T1000 (cell line): ENCODE measurements at regions not wholly inside any gene's neighbourhood (a gene's known extent, or its start where the extent isn't known, plus 50 kb on each side); places are given as distances from the start of the nearest gene placed in this dataset.

Source experiments
- DNase-seq: peaks from one replicate; lab custom pipeline; 2025; ENCODE audit warnings: mixed read lengths; lab: John Stamatoyannopoulos, UW

DNA sequence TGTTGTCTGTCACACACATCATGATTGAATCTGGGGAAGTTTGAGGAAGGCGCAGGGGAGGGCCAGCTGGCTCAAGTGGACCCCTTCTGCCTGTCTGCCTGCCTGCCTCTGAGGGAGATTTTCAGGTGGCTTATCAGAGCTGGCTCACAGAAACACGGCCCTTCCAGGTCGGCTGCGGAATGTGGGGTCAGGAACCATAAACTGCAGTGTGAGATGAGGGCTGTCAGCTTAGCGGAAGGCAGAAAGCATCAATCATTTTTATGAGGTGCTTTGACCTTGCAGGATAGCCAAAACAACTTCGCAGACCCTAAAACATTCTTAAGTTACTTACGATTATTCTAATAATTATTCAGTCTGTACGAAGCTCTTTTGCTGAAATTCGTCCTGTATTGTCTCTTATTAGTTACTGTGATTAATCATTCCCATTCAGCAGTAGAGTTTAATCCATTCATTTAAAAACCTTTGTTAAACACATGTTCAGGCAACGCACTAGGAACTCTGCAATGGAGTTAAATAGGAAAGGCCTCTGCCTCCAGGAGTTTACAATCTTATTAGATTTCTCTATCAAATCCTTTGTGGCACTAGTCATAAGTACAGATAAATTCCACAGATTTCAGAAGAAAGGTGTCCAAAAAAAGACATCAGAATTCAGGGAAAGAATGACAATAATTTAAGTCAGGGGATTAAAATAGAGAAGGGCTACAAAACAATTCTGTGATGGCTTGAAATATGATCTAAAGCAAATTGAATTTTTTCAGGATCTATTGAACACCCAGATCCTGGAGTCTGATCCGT, 371.6 kb downstream of the HRH4 start:
- no peak for DNase-seq

DNA sequence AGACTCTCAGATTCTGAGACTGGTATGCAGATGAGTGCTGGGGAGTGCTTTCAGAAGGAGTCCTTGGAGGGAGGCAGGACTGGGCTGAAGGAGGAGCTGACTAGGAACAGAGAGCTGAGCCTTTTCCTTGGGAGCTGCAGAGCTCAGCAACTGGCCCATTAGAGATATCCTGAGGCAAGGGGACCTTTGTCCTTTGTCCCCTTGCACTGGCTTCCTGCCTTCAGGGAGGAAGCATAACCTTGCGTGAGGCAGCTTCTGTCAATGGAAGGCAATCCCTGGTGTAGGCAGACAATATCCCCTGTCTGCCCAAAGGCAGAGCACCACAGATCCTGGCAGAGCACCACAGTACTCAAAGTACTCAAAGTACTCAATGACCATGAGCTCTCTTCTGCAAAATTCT, 375.3 kb downstream of the HRH4 start:
- no peak for DNase-seq

DNA sequence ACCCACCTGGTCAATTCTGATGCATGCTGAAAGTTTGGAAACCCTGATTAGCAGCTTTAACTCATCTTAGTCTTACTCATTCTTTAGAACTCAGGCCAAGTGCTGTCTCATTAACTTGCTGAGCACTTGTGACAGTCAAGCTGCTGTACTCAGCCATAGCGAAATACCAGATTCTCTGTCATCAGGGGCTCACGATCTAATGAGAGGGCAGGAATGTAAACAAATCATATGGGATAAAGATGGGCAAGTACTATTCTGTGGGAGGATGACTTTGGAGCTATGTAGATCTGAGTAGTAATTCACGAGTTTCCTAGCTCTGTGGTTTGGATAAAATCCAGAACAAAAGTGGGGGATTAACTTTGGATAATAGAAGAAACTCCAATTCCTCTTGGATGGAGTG, 376.6 kb downstream of the HRH4 start:
- peak; percentile 49 for DNase-seq

DNA sequence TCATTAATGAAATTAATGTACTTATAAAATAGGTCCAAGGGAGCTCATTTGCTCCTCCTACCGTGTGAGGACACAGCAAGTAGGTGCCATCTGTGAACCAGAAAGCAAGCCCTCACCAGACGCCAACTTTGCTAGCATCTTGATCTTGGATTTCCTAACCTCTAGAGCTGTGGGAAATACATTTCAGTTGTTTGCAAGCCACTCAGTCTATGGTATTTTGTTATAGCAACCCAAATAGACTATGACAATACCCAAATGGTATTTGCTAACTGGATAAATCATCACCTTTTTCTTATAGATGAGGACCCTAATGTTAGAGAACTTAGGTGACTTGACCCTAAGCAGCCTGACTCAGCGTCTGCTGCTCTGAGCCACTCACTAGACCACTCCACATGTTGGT, 379.6 kb downstream of the HRH4 start:
- no peak for DNase-seq

DNA sequence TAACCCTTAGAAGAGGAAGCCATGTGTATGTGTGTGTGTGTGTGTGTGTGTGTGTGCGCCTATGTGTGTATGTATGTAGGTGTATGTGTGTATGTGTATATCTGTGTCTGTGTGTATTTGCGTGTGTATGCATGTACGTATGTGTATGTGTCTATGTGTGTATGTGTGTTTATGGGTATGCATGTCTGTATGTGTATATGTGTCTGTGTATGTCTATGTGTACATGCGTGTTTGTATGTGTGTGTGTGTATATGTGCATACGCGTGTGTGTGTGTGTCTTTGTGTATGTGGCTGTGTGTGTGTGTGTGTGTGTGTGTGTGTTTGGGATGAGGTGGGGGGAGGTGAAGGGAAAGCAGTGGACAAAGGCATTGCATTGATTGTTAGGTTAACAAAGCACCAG, 380.2 kb downstream of the HRH4 start:
- no peak for DNase-seq

DNA sequence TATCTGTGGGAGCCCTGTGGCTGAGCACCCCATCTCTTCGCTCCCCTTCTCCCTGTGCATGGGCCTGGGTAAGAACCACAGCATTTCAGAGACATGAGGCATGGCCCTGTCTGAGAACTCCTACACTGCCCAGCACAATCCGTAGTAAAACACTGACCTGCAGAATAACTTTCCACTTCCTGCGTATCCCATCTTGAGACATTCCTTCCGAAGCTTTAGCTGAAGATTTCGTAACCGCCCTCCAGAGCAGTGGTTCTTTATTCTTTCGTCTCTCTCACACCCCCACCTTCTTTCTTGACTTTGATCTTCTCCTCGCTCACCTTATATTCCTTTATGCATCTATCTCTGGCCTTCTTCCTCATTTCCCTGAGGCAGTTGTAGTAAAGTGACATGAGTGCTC, 381.1 kb downstream of the HRH4 start:
- no peak for DNase-seq

DNA sequence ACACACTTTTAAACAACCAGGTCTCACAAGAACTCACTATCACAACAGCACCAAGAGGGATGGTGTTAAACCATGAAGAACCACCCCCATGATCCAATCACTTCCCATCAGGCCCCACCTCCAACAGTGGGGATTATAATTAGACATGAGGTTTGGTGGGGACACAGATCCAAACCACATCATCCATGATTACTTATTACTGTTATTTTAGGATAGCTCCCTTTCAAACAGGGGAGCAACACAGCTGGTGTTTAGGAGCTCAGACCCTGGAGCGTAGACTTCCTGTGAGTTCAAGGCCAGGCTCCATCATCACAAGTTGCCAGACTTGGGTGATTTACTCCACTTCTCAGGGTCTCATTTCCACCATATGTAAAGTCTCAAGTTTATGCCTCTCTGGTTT, 382.7 kb downstream of the HRH4 start:
- no peak for DNase-seq

DNA sequence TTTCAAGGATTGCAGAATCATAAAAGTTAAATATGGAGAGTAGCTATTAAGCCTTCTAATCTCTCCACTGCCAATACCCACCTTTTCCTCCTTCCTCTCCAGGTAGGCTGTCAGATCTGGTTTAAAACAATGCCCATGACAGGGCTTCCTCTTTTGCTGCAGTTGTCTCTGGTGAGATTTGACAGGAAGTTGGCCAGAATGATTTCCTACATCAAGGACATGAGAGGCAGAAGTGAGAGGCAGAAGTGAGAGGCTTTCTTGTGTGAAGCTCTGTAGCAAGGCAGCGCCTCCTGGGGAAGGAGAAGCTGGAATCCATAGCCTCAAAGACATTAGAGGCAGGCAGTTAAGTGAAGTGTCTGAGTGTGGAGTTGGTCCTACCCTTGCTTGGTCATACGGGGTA, 385.7 kb downstream of the HRH4 start:
- DNase-seq = no peak

DNA sequence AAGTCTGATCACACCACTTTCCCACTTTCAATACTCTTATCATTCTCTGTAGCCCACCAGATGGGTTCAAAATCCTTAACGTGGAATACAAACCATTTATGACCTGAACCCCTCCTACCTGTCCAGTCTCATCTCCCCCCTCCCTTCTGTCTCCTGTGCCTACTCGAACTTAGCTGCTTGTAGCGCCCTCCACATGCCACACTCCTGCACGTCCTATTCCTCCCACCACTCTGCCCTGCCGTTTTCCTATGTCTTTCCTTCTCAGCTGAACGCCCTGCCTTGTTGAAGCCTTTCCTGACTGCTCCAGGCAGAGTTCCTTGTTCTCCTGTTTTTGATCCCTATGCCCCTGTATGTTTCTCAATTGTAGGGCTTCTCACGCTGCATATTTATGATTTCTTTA, 390.1 kb downstream of the HRH4 start:
- no peak for DNase-seq

DNA sequence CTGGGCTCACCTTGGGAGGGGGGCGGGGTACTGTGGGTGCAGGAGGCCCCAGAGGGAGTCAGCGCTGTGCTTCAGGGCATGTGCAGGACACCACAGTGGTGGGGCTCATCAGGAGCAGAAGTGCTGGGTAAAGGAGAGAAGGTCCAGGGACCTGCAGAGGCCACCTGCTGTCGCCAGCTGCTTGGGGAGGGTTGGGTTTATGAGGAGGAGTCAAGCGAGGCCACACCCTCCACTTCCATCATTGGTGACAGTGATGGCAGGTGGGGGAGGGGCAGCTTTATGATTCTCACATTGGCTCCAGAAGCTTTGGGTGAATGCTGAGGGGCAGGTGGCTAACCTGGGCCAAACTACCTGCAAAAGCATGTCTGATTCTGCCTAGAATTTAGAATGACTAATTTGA, 392.6 kb downstream of the HRH4 start:
- DNase-seq = no peak

DNA sequence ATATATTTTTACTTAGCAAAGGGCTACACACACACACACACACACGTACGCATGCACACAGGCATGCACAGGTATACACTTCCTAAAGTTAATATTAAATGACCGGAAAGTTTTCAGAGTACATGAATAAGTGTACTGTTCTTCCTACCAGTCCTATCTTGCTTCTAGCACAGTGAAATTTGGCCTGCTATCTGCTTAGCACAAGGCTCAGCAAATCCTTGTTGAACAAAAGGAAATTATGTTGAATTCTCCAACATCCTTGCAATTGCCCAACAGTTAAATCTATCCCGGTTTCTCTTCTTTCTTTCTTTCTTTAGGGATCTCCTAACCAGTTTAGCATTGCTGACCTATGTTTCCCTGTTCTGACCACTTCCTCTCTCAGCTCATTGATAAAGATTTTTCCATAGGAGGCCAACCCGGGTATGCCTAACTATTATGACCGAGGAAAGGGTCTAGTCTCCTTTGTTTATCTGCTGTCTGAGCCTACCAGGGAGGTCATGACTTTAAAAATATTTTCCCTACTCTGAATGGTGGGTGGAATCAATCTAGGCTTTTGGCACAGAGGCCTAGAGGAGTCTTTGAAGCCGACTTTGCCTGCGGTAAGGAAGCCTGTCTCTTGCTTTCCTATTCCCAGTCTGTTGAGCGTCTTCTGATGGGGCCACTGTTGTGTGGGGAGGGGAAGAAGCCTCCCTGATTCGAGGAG, 400.7 kb downstream of the HRH4 start:
- no peak for DNase-seq

DNA sequence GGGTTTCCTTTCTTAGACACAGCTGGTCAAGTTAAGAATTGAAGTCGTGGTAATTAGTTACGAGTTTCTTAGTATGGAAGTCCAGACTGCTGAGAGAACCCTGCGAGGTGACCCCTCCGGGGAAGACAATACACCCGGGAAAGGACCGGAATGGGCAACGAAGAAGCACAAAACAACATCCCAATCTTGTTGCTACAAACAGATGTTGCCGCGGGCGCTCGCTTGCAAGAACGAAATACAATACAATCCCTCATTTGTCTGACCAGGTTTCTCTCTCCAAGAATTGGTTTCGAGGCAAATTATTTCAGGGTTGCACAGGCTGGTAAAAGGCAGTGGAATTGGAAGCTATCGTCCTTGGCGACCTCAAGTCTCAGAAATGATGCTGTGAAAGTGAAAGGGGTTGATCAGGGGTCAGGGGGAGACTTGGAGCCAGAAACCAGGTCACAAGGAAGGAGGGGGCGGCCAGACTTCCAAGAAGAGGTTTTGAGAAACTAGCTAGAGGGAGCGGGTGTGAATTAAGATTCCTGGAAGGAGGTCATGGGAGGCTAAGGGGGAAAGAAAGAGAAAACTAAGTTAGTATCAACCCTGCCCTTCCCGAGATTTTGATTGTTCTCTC, 401.9 kb downstream of the HRH4 start:
- DNase-seq = no peak

DNA sequence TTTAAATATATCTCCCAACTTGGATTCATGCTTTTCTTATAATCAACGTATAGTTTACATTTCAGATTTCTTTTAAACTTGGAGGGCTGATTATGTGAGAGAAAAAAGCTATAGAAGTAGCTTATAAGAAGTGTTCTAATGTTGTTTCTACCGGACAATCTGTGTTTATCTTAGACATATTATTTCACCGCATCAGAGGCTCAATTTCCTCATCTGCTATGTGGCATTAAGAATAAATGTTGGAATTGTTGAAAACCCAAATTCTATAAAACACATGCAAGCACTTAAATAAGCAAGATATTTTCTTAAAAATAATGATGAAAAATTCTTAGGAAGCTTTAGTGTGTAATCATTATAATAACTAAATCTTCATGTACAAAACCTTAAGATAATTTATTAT, 407.9 kb downstream of the HRH4 start:
- no peak for DNase-seq

DNA sequence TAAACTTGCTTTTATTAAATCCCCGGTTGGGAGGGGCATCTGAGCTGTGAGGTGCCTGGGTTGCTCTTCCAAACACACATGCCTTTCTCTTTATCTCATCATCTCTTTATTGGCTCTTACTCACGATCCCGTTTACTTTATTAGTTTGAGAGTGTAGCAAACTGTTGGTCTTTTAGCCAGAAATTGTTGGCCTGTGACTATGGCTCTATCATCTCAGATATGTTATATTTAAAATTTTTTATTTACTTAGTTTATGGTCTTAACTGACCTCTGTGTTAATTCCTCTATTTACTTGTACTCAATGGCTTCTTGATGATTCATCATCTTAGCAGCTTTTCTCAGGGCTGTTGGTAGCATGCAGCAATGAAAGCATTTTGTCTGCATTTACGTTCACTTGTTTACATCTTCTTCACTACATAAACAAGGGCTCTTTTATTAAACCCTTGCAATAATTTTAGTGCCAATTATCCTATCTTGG, 408.4 kb downstream of the HRH4 start:
- no peak for DNase-seq

DNA sequence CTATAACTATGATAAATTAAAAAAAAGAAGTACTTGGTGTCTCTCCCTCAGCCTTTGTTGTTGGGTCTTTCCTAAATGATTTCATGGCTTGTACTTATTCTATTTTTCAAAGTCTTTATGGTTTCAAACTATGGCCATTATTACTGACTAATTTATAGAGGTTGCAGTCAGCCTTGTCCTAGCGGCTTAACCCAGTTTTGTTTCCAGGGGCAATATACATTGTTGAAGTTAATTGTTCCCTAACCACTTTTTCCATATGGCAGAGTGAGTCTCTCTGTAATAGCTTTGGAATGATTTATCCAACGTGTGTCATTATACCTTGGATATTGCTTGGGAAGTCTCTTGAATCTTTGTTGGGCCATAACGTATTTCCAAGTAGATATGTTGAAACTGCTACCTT, 408.8 kb downstream of the HRH4 start:
- no peak for DNase-seq

DNA sequence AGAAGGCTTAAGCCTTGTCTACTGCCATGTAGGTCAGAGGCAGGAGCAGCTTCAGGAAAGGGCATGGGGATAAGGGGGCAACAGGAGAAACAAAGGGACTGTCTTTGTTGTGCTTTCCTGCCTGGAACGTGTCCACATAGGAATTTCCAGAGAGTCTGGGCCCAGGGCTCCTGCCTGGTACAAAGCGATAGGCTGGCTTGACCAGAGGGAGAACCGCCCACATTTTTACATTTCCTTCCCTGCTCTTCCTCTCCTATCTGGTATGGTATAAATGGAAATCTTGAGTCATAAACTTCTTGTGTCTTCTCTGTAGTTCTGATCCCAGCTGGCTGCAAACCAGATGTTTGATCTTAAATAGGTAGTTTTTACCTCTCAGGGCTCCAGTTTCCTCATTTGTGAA, 414.8 kb downstream of the HRH4 start:
- DNase-seq = no peak

DNA sequence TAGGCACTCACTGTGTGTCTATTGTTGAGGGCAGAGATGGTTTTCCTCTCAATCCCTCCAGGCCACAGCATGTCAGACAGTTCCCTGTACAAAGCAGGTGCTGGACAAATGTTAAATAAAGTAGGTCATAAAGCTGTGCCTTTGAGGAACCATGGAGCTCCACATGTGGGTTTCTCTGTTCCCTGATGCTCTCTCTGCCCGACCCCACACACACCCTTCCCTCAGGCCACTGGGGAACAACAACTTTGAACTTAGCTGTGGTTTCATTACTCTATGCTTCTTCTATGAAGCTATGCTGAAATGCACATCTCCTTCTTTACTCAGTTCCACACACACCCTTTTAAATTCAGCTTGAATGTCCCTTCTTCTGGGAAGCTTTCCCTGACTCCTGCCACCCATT, 415.3 kb downstream of the HRH4 start:
- DNase-seq = no peak

DNA sequence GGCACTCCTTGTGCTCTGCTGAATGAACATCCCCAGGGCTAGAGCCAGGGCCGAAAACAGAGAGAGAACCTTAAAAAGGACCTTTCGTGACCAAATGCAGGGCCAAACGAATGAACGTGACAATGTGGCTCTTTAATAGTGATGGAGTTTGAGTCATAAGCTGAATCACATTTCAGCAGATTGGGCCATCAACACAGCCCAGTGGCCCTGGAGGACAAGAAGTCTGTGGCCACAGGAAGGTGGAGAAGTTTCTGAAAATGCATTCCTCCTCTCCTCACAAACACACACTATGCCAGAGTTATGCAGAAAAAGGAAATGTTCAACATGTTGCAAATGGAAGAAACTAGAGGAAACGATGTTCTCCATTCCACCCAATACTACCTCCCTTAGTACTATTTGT, 415.8 kb downstream of the HRH4 start:
- no peak for DNase-seq

DNA sequence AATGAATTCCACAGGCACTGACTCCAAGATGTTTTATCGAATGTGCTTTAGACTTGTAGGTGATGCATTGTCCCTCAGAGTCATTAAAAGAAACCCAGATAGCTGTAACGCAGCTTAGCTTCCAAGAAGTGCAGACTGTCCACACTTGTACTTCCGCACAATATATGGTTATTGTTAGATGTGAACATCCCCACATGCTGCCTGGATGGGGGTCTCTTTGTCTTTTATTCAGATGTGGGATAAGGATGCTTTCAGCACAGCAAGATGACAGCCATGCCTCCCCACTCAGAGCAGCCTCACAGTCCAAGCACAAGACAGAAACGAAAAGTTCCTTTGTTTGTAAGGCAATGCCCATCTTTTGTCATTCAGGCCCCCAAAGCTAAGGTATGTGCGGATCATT, 416.6 kb downstream of the HRH4 start:
- no peak for DNase-seq

DNA sequence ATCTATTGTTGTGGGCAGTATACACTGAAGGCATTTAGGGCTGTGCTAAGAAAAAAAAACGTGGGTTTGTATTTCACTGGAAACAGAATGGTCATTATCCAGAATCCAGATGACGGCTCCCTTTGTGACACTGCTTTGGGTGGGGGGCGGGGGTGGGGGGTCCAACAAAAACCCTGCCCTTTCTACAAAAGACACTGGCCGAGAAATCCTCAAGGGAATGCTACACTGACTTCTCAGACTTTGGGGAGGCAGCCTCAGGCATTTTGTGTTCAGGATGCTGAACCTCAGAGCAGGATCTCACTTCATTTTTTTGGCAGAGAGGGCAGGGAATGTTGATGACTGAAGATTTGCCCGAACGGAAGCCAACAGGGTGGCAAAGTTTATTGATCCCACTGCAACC, 417.1 kb downstream of the HRH4 start:
- DNase-seq = no peak

DNA sequence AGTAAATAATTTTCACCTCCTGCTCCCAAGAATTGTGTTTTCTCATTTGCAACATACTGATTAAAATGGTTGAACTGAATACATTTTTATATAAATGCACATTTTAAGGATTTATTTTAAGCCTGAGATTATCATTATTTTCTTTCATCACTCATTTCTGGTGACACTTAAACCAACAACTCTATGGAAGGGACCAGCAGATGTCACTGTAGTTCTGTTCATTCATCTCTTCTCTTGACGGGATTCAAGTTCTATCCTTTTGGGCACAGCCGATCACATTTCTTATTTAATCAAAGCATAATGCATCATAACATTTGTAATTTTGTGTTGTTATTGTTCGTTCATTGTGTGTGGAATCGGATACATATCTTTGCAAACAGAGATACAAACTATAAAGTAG, 417.9 kb downstream of the HRH4 start:
- no peak for DNase-seq

DNA sequence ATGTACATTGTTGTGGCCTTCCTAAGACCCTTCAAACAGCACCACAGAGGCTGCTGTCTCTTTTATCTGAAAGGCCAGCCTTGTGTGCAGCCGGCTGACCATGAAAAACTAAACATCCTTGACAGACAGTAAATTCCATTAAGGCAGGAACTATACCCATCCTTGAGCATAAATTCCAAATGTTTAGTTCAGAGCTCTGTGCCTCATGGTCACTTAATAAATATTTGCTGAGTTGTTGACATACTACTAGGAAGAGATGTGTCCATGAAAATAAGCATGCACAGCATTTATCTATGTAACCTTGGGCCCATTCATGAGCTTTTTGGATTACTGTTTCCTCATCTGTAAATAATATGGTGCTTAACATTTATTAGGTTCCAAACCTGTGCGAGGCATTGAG, 424.8 kb downstream of the HRH4 start:
- no peak for DNase-seq

DNA sequence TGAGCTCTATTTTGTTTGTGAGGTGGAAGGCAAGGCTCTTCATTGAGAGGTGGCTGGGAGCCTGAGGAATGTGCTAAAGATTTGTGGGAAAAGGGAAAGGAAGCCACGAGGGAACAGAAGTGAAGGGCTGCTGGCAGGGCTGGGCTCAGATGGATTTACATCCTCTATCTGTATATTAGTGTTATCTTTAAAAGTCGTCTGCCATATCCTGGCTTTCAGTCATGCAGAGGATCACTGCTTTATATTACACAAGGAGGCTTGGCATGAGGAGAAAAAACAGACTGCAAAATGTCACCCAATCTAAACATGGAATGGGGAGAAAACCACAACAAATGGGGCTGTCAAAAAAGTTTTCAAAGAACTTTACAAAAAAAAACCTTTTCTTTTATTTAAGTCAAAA, 434.4 kb downstream of the HRH4 start:
- DNase-seq = no peak
